ENCODE measurements at regions not wholly inside any gene's neighbourhood (a gene's known extent, or its start where the extent isn't known, plus 50 kb on each side); places are given as distances from the start of the nearest gene placed in this dataset.

DNA sequence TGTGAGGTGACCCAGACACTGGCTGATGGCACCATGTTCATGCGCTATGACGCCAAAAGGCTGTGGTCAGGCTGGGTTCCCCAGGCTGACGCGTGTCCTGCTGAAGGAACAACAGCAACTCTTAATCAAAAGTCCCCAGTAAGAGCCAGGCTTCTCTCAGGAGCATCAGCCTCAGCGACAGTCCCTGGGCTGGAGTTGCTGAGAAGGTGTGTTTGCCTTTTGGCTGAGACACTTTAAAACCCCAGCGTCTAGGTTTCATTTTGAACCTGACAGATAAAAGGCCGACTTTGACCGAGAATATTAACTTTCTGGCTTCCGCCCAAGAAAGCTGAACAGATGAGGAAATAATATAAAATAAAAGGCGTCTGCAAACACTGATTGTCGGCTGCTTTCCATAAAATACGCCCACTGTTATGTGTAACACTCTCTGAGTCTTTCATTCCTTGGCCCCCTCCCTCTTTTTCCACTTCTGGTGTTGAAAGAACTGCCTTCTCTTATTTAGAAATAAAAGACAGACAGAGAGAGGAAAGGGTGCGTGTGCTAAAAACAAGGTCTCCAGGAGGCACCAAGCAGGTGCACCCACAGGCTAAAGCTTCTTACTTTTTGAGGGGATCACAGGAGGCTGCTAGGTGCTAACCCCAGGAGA, 373.6 kb downstream of the MID1IP1 start:
- TF ChIP-seq, protein P1, sequence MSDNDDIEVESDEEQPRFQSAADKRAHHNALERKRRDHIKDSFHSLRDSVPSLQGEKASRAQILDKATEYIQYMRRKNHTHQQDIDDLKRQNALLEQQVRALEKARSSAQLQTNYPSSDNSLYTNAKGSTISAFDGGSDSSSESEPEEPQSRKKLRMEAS (IDR thresholded peaks at IDR 0.05), result no peak
- TF ChIP-seq ZBTB7A (IDR thresholded peaks at IDR 0.05; ENCODE audit: low read depth) (no peak), TAF1 (IDR thresholded peaks at IDR 0.05; ENCODE audit: low read depth) (no peak), TCF12 (IDR thresholded peaks at IDR 0.05; ENCODE audit: low read depth) (no peak), CREB1 (IDR thresholded peaks at IDR 0.05; ENCODE audit: low read depth) (no peak), TEAD4 (IDR thresholded peaks at IDR 0.05) (no peak)

DNA sequence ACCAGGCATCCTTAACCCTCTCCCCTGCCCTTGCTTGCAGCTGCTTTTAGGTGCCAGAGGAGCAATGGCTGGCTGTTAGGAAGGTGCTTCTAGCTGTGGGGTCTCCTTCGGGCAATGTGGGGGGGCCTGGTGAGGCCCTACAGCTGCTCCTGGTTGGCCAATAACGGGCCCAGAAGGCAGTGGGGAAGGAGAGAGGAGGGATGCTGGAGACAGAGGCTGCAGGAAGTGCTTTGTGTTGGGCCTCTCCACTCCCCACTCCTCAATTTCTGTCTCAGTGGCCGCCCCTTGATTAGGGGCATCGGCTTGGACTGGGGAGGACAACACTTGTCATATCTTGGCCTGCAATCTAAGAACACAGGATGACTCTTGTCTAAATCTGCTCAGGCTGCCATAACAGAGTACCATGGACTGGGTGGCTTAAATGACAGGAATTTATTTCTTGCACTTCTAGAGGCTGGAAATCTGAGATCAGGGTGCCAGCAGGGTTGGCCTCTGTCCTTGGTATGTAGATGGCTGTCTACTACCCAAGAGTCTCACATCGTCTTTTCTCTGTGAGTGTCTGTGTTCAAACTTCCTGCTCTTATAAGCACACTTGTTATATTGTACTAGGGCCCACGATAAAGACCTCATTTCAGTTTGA, 374.3 kb downstream of the MID1IP1 start:
- TF ChIP-seq EP300 (IDR thresholded peaks at IDR 0.05; ENCODE audit: borderline replicate concordance) (no peak), TEAD4 (IDR thresholded peaks at IDR 0.05) (no peak), EGR1 (IDR thresholded peaks at IDR 0.05) (no peak), CREB1 (IDR thresholded peaks at IDR 0.05; ENCODE audit: low read depth) (no peak), NFIC (IDR thresholded peaks at IDR 0.05) (no peak), TAF1 (IDR thresholded peaks at IDR 0.05; ENCODE audit: low read depth) (no peak), RAD21 (IDR thresholded peaks at IDR 0.05; ENCODE audit: low read depth) (no peak), TCF12 (IDR thresholded peaks at IDR 0.05; ENCODE audit: low read depth) (no peak), CEBPB (IDR thresholded peaks at IDR 0.05) (no peak), FOXM1 (IDR thresholded peaks at IDR 0.05; ENCODE audit: borderline replicate concordance, low read depth) (no peak), ZBTB7A (IDR thresholded peaks at IDR 0.05; ENCODE audit: low read depth) (no peak), YY1 (IDR thresholded peaks at IDR 0.05; ENCODE audit: low read depth) (no peak)
- TF ChIP-seq, protein P2, sequence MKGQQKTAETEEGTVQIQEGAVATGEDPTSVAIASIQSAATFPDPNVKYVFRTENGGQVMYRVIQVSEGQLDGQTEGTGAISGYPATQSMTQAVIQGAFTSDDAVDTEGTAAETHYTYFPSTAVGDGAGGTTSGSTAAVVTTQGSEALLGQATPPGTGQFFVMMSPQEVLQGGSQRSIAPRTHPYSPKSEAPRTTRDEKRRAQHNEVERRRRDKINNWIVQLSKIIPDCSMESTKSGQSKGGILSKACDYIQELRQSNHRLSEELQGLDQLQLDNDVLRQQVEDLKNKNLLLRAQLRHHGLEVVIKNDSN (IDR thresholded peaks at IDR 0.05), result no peak
- TF ChIP-seq, protein P1 (IDR thresholded peaks at IDR 0.05), result no peak
- TF ChIP-seq, protein P3, sequence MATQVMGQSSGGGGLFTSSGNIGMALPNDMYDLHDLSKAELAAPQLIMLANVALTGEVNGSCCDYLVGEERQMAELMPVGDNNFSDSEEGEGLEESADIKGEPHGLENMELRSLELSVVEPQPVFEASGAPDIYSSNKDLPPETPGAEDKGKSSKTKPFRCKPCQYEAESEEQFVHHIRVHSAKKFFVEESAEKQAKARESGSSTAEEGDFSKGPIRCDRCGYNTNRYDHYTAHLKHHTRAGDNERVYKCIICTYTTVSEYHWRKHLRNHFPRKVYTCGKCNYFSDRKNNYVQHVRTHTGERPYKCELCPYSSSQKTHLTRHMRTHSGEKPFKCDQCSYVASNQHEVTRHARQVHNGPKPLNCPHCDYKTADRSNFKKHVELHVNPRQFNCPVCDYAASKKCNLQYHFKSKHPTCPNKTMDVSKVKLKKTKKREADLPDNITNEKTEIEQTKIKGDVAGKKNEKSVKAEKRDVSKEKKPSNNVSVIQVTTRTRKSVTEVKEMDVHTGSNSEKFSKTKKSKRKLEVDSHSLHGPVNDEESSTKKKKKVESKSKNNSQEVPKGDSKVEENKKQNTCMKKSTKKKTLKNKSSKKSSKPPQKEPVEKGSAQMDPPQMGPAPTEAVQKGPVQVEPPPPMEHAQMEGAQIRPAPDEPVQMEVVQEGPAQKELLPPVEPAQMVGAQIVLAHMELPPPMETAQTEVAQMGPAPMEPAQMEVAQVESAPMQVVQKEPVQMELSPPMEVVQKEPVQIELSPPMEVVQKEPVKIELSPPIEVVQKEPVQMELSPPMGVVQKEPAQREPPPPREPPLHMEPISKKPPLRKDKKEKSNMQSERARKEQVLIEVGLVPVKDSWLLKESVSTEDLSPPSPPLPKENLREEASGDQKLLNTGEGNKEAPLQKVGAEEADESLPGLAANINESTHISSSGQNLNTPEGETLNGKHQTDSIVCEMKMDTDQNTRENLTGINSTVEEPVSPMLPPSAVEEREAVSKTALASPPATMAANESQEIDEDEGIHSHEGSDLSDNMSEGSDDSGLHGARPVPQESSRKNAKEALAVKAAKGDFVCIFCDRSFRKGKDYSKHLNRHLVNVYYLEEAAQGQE (IDR thresholded peaks at IDR 0.05; ENCODE audit: low read depth), result no peak

DNA sequence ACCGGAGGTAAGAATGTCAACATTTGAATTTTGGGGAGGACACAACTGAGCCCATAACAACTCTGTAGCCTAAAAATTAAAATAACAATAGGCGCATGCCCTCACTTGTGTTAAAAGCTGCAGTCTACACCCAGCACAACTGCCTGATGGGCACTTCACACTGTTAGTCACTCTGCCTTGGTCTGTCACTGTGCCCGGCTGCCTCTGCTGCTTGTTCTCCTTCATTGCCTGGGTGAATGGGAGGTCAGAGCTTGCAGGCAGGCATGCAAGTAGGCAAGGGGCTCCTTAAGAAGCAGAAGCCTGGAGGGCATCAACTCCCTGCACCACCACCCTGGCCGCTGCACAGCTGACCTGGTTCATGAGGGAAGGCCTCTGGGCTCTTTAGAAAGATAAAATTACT, 374.8 kb downstream of the MID1IP1 start:
- no peak for TF ChIP-seq CEBPB (IDR thresholded peaks at IDR 0.05)
- TF ChIP-seq CREB1 (IDR thresholded peaks at IDR 0.05; ENCODE audit: low read depth), result no peak
- TF ChIP-seq ZBTB7A (IDR thresholded peaks at IDR 0.05; ENCODE audit: low read depth), result no peak
- TF ChIP-seq RAD21 (IDR thresholded peaks at IDR 0.05; ENCODE audit: low read depth), result no peak
- no peak for TF ChIP-seq EP300 (IDR thresholded peaks at IDR 0.05; ENCODE audit: borderline replicate concordance)
- no peak for TF ChIP-seq NFIC (IDR thresholded peaks at IDR 0.05)
- TF ChIP-seq YY1 (IDR thresholded peaks at IDR 0.05; ENCODE audit: low read depth), result no peak
- no peak for TF ChIP-seq TCF12 (IDR thresholded peaks at IDR 0.05; ENCODE audit: low read depth)
- TF ChIP-seq, protein P2 (IDR thresholded peaks at IDR 0.05), result no peak
- no peak for TF ChIP-seq TEAD4 (IDR thresholded peaks at IDR 0.05)

DNA sequence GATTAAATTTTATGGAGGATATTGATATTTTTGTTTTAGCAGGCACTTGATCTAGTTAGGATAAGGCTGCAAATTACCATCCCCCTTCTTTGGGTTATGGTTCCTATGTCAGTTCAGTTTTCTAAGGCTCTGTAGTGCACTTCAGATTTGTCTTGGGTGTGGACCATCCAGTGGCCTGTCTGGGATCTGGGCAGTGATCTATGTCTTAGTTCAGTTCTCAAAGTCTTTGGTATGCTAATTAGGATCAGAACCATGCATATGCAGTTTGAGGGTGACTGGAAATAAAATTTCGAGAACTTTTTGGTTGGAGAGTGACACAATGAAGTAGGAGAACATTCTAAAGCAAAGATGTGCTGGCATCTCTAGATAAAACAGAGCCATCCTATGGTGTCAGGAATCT, 388.2 kb downstream of the MID1IP1 start:
- TF ChIP-seq YY1 (IDR thresholded peaks at IDR 0.05; ENCODE audit: low read depth) (no peak), TCF12 (IDR thresholded peaks at IDR 0.05; ENCODE audit: low read depth) (no peak), EP300 (IDR thresholded peaks at IDR 0.05; ENCODE audit: borderline replicate concordance) (no peak), RAD21 (IDR thresholded peaks at IDR 0.05; ENCODE audit: low read depth) (no peak), ZBTB7A (IDR thresholded peaks at IDR 0.05; ENCODE audit: low read depth) (no peak), TEAD4 (IDR thresholded peaks at IDR 0.05) (no peak), CEBPB (IDR thresholded peaks at IDR 0.05) (no peak), EGR1 (IDR thresholded peaks at IDR 0.05) (no peak), NFIC (IDR thresholded peaks at IDR 0.05) (no peak), TAF1 (IDR thresholded peaks at IDR 0.05; ENCODE audit: low read depth) (no peak), CREB1 (IDR thresholded peaks at IDR 0.05; ENCODE audit: low read depth) (no peak), FOXM1 (IDR thresholded peaks at IDR 0.05; ENCODE audit: borderline replicate concordance, low read depth) (no peak)
- TF ChIP-seq, protein P2 (IDR thresholded peaks at IDR 0.05), result no peak
- TF ChIP-seq, protein P1 (IDR thresholded peaks at IDR 0.05), result no peak
- TF ChIP-seq, protein P3 (IDR thresholded peaks at IDR 0.05; ENCODE audit: low read depth), result no peak

DNA sequence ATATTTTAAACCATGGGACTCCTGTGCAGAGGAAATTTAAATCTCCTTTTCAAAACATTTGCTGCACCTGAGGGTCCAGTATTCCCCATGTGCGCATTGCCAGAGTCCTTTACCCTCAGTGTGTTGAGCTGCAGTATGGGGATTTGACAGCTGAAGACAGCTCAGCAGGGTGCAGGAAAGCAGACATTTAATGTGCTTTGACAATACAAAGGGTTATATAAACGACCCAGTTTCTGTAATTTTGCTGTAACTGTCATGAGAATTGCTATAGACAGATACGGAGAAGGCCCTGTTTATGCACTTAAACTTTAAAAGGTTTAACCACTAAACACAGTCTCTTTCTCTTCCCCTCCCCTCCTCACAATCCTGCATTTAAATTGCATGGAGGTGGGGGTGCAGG, 393.4 kb downstream of the MID1IP1 start:
- TF ChIP-seq CEBPB (IDR thresholded peaks at IDR 0.05) (no peak), RAD21 (IDR thresholded peaks at IDR 0.05; ENCODE audit: low read depth) (no peak), FOXM1 (IDR thresholded peaks at IDR 0.05; ENCODE audit: borderline replicate concordance, low read depth) (no peak), CREB1 (IDR thresholded peaks at IDR 0.05; ENCODE audit: low read depth) (no peak), EP300 (IDR thresholded peaks at IDR 0.05; ENCODE audit: borderline replicate concordance) (no peak), EGR1 (IDR thresholded peaks at IDR 0.05) (no peak), TEAD4 (IDR thresholded peaks at IDR 0.05) (no peak), NFIC (IDR thresholded peaks at IDR 0.05) (no peak), YY1 (IDR thresholded peaks at IDR 0.05; ENCODE audit: low read depth) (no peak)
- TF ChIP-seq, protein P1 (IDR thresholded peaks at IDR 0.05), result no peak
- TF ChIP-seq, protein P2 (IDR thresholded peaks at IDR 0.05), result no peak

All from Ishikawa (cell line).